Vagina (tissue), 2 donors: ENCODE measurements at regions not wholly inside any gene's neighbourhood (a gene's known extent, or its start where the extent isn't known, plus 50 kb on each side); places are given as distances from the start of the nearest gene placed in this dataset.
"Not testable (repeated sequence)": the region's sequence is repeated elsewhere in the genome, so short reads cannot be mapped to it uniquely, and the experiment has no call there.

Experiments used
- DNase-seq, 2 donors: peaks; one replicate each; pipeline ENCODE4 v3.0.0-alpha.2; 2017; ENCODE audit errors: extremely low spot score in 2 of 2
- H3K27ac ChIP-seq: fragments of 200-600 bp; sonication (generic); one replicate; pipeline ENCODE4 v1.5.1; 2019
- H3K27me3 ChIP-seq: fragments of 200-600 bp; sonication (generic); one replicate; pipeline ENCODE4 v1.5.1; 2019
- H3K36me3 ChIP-seq, 2 donors: fragments of 200-600 bp; sonication (generic); one replicate each; pipeline ENCODE4 v1.5.1; 2017 to 2019
- H3K4me1 ChIP-seq: fragments of 200-600 bp; sonication (generic); one replicate; pipeline ENCODE4 v1.5.1; 2019
- H3K4me3 ChIP-seq, 2 donors: fragments of 200-600 bp; sonication (generic); 1 replicate in 1 of 2; 2 replicates in 1 of 2; pipeline ENCODE4 v1.5.1; 2016 to 2019
- H3K9me3 ChIP-seq: fragments of 200-600 bp; sonication (generic); one replicate; pipeline ENCODE4 v1.5.1; 2019
- POLR2A ChIP-seq, 2 donors: fragments of 450-650 bp; IDR thresholded peaks; one replicate each; pipeline ENCODE4 v1.6.1; 2017; ENCODE audit warnings: antibody characterized with exemption in 2 of 2, mild to moderate bottlenecking in 2 of 2, moderate library complexity in 2 of 2
- POLR2AphosphoS5 ChIP-seq, 2 donors: sonication (generic); formaldehyde crosslinking; IDR thresholded peaks; one replicate each; pipeline ENCODE4 v1.9.0; 2017; ENCODE audit warnings: antibody characterized with exemption in 2 of 2, mild to moderate bottlenecking in 2 of 2, low read depth in 1 of 2; ENCODE audit not compliant: insufficient read depth in 1 of 2
- intact Hi-C: fragments of 100-400 bp; cut with DNase I; formaldehyde crosslinking; loops from one replicate; pipeline ENCODE4 v1.15.1; 2023
- TF ChIP-seq, protein P1 (sequence below), 3 experiments: fragments of 450-650 bp in 2 of 3; fragments of 200-600 bp in 1 of 3; sonication (generic) in 1 of 3; IDR thresholded peaks; one replicate each; pipeline ENCODE4 v1.5.1; 2017 to 2019; ENCODE audit warnings: antibody characterized with exemption in 3 of 3, mild to moderate bottlenecking in 2 of 3, moderate library complexity in 2 of 3

DNA sequence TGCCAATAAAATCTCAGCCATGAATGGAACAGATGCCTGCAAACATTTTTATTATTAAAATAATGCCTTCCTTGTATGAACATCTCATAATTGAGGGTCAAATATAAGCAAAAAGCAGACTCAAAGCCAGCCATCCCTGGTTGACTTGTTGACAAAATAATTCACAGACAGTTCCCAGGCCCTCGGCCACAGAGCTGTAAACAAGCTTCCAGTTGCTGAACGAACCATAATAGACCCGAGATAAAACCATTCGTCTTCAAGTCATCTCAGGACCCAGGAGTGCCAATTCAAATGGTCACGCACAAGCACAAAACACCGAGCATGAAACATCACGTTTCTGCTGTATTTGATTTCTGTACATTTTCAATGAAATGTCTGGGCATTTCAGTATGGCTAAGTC lies 113.3 kb upstream of the CDYL start:
- TF ChIP-seq POLR2AphosphoS5 (IDR thresholded peaks at IDR 0.05; ENCODE audit: insufficient read depth in 1 of 2, low read depth in 1 of 2) (no peak), POLR2A (IDR thresholded peaks at IDR 0.05) (no peak)
- TF ChIP-seq, protein P1, sequence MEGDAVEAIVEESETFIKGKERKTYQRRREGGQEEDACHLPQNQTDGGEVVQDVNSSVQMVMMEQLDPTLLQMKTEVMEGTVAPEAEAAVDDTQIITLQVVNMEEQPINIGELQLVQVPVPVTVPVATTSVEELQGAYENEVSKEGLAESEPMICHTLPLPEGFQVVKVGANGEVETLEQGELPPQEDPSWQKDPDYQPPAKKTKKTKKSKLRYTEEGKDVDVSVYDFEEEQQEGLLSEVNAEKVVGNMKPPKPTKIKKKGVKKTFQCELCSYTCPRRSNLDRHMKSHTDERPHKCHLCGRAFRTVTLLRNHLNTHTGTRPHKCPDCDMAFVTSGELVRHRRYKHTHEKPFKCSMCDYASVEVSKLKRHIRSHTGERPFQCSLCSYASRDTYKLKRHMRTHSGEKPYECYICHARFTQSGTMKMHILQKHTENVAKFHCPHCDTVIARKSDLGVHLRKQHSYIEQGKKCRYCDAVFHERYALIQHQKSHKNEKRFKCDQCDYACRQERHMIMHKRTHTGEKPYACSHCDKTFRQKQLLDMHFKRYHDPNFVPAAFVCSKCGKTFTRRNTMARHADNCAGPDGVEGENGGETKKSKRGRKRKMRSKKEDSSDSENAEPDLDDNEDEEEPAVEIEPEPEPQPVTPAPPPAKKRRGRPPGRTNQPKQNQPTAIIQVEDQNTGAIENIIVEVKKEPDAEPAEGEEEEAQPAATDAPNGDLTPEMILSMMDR (IDR thresholded peaks at IDR 0.05) = no peak
- Histone ChIP-seq H3K36me3 (no peaks in the 10 kb centered on the region), H3K27me3 (no peaks in the 10 kb centered on the region), H3K9me3 (no peaks in the 10 kb centered on the region), H3K4me1 (peaks cover 6% of the 10 kb centered on the region), H3K27ac (peak overlapping the region; percentile 68), H3K4me3 (no peak overlapping the region)
- DNase-seq = peak; percentile 31 to 67
- intact Hi-C loops = loop anchor here (10.0 kb wide), 1 partner anchor 112 kb away; the partner anchor contains the start of gene CDYL

DNA sequence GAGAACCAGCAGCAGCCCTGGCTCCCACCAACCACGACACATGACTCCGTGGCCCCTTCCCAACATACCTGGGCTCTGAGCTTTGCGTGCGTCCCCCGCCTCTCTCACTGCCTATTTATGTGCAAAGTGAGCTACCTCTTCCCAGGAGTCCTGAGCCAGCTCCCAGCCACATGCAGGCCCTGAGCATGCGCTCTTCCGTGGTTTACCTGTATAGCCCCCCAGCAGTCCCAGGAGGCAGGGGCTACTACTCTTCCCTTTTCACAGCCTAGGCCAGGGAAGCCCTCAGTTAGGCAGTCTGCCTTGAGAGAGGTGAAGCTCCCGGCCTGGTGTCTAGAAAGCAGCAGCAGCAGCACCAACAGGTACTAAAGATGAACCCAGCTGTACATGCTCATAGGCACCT lies 114.8 kb upstream of the CDYL start:
- peaks cover 6% of the 10 kb centered on the region for H3K4me1 ChIP-seq
- intact Hi-C loops = loop anchor here (10.0 kb wide), 1 partner anchor 113 kb away; the partner anchor contains the start of gene CDYL
- H3K27me3 ChIP-seq = no peaks in the 10 kb centered on the region
- H3K9me3 ChIP-seq = no peaks in the 10 kb centered on the region
- DNase-seq = peak; percentile 61 to 81
- H3K36me3 ChIP-seq = no peaks in the 10 kb centered on the region
- no peak overlapping the region for H3K27ac ChIP-seq
- no peak for TF ChIP-seq POLR2AphosphoS5 (IDR thresholded peaks at IDR 0.05; ENCODE audit: insufficient read depth in 1 of 2, low read depth in 1 of 2)
- TF ChIP-seq, protein P1 (IDR thresholded peaks at IDR 0.05) = no peak
- TF ChIP-seq POLR2A (IDR thresholded peaks at IDR 0.05) = no peak
- no peak overlapping the region for H3K4me3 ChIP-seq

DNA sequence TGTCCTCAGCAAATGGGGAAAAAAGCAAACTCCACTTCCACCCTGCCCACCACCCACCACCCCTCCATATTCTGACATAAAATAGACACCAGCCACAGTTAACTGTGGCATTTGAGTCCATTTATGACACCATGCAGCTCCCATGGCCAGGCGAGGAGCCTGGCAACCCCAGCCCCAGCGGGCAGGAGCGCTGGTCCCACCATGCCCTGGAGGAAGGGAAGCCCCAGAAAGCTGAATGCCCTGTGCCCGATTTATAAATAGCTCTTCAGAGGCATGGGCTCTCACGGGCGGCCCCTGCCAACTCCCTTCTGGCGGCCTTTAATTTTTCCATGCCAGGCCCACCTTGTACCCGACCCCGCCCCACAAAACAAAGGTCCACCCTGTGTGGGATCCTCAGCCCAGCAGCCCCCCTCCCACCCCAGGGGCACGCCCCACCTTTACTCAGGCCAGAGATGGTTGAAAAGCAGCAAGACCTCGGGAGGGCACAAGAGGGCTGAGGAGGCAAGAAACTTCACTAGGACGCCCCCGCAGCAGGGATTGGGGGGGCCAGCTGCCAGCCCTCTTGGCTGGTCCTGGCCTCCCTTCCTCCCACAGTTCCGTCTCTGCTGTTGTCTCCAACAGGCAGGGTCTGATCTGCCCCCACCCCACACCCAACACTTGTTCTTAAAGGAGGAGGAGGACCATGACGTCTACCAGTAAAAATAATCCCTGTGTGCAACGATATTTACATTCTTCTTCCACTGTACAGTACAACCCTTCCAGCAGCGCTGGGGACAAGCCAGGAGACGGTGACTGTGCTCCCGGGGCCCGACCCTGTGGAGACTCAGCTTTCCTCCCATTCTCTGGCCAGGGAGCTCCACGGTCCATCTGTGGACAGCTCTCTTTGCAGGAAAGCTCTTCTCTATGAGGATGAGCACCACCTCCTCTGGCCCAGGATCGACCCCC lies 115.6 kb upstream of the CDYL start:
- H3K4me3 ChIP-seq = no peak overlapping the region
- H3K36me3 ChIP-seq = no peaks in the 10 kb centered on the region
- H3K27ac ChIP-seq = no peak overlapping the region
- no peaks in the 10 kb centered on the region for H3K9me3 ChIP-seq
- H3K27me3 ChIP-seq = no peaks in the 10 kb centered on the region
- intact Hi-C loops = loop anchor here (10.0 kb wide), 1 partner anchor 114 kb away; the partner anchor contains the start of gene CDYL
- peak; percentile 58 to 81 for DNase-seq
- H3K4me1 ChIP-seq = peaks cover 6% of the 10 kb centered on the region
- TF ChIP-seq POLR2AphosphoS5 (IDR thresholded peaks at IDR 0.05; ENCODE audit: insufficient read depth in 1 of 2, low read depth in 1 of 2) = no peak
- TF ChIP-seq, protein P1 (IDR thresholded peaks at IDR 0.05) = no peak
- no peak for TF ChIP-seq POLR2A (IDR thresholded peaks at IDR 0.05)

DNA sequence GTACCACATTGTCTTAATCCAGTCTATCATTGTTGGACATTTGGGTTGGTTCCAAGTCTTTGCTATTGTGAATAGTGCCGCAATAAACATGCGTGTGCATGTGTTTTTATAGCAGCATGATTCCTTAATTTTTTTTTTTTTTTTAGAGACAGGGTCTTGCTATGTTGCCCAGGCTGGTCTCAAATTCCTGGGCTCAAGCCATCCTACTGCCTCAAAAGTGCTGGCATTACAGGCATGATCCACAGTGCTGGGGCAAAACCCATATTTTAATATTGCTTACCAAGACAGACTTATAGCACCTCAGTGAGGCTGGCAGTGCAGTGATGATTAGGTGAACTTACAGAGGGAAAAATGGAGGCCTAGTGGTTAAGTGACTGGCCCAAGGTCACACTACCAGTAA lies 116.5 kb upstream of the CDYL start:
- intact Hi-C loops = loop anchor here (10.0 kb wide), 1 partner anchor 115 kb away; the partner anchor contains the start of gene CDYL
- DNase-seq = peak; percentile 12 to 62

DNA sequence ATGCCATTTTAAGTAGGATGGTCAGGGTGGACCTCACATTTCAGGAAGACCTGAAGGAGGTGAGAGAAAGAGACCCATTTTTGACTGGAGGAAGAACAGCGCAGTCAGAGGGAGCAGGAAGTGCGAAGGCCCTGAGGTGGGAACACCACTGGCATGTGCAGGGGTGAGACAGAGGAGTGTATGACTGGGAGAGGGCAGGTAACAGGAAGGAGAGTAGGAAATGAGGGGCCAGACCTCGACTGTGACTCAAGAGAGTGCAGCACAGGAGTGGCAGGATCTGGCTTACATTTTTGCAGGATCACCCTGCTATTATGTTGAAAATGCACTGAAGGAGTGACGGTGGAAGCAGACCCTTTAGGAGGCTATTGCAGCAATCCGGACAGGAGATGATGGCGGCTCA lies 117.7 kb upstream of the CDYL start:
- peak; percentile 31 to 49 for DNase-seq

More for the DNA sequence above, 116.5 kb upstream of the CDYL start:
- H3K27ac ChIP-seq, H3K4me3 ChIP-seq, H3K27me3 ChIP-seq, H3K36me3 ChIP-seq, H3K4me1 ChIP-seq, H3K9me3 ChIP-seq: not testable (repeated sequence)

More for the DNA sequence above, 117.7 kb upstream of the CDYL start:
- no peaks in the 10 kb centered on the region for H3K9me3 ChIP-seq
- TF ChIP-seq POLR2AphosphoS5 (IDR thresholded peaks at IDR 0.05; ENCODE audit: insufficient read depth in 1 of 2, low read depth in 1 of 2) (no peak), POLR2A (IDR thresholded peaks at IDR 0.05) (no peak)
- TF ChIP-seq, protein P1 (IDR thresholded peaks at IDR 0.05) = no peak
- no peak overlapping the region for H3K27ac ChIP-seq
- H3K4me1 ChIP-seq = no peaks in the 10 kb centered on the region
- no peaks in the 10 kb centered on the region for H3K36me3 ChIP-seq
- H3K27me3 ChIP-seq = no peaks in the 10 kb centered on the region
- intact Hi-C loops = no loop called here
- no peak overlapping the region for H3K4me3 ChIP-seq
